ENCODE measurements at regions not wholly inside any gene's neighbourhood (a gene's known extent, or its start where the extent isn't known, plus 50 kb on each side); places are given as distances from the start of the nearest gene placed in this dataset.
"Not testable (repeated sequence)": the region's sequence is repeated elsewhere in the genome, so short reads cannot be mapped to it uniquely, and the experiment has no call there.

DNA sequence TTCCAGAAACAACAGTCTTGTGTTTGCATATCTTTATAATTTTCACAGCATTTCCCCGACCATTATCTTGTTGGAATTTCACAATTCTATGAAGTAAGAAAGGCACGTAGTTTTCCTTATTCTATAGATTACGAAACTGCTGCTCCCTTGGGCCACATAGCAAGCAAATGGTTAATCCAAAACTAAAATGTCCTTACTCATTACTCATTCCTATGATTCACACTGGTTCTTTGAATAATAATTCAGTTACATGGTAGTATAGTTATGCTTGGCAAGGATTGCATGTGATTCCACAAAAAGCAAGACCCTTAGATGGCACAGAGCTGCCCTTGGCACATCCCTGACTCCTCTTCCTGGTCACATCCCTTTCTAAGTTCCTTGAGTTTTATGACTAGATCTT lies 51.2 kb downstream of the OR13H1 start:
- DNase-seq (ENCODE audit: low spot score), result no peak

DNA sequence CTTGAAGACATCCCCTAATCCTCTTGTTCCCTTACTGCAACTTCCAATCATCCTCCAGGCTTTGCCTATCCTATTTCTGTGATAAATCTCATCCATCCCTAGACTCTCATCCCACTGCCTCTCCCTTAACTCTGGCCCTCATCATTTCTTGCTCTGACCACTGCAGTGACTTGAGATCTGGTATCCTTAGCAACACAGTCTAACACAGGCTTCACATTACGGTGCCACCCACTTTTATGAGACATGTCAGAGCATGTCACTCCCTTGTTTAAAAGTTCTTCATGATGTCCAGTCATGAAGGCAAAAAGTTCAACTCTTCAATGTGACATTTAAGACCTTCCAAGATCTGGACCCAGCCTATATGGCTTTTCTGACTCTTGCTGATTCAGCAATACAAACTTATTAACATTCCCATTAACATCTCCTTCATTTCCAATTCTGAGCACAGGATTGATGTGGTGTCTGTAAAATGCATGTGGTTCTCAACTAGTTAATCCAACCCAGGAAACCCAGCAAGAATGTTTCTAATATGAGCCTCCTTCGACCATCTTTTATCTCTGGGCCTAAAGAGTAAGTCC lies 64.0 kb downstream of the OR13H1 start:
- DNase-seq (ENCODE audit: low spot score), result no peak

DNA sequence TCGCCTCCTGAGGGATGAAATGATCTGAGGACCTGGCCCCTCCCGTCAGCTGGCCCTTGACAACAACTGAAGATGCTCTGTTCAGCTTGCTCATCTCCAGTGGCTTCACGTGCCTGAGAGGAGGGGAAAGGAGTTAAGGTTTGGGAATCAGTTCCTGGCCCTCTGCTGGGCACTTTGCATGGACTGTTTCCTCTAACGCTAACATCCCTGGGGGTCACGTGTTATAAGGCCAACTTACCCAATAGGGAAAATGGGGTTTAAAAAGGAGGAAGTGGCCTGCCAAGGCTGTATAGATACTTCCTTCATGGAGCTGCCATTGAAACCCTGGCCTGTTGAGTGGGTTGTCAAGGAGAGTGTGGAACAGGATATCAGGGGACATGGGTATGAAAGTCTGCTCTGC lies 65.6 kb downstream of the OR13H1 start:
- no peak for DNase-seq (ENCODE audit: low spot score)

DNA sequence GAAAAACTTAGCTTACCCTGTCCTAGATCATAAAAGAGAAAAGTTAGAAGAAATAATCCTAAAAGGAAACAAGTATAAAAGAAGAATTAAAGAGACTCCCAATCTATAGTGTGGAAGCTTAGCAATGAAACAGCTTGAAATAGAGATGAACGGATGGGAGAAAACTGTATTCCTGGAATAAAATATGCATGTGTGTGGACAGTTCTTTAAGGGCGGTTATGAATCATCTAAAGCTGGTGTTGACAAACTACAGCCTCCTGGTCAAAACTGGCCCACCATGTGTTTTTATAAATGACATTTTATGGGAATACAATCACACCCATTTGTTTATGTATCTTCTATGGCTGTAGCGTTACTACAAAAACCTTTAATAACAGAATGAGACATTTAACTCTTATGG lies 69.4 kb downstream of the OR13H1 start:
- no peak for DNase-seq (ENCODE audit: low spot score)

DNA sequence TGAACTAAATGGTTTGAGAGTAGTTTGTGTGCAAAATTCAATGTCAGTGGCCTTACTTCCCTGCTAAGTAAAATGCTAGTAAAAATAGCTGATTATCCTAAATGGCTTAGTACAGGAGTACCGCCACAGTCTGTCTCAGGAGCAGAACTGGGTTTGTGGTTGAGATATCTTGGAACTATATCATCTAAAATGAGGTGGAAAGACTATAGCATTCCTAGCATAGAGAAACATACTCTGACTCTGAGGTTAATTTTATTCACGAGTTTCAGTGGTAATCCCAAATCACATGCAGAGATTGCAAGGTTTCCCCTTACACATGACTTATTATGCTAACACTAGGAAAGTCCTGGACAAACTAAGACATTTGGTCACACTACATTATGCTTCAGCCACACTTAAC lies 70.4 kb downstream of the OR13H1 start:
- DNase-seq (ENCODE audit: low spot score), result no peak

DNA sequence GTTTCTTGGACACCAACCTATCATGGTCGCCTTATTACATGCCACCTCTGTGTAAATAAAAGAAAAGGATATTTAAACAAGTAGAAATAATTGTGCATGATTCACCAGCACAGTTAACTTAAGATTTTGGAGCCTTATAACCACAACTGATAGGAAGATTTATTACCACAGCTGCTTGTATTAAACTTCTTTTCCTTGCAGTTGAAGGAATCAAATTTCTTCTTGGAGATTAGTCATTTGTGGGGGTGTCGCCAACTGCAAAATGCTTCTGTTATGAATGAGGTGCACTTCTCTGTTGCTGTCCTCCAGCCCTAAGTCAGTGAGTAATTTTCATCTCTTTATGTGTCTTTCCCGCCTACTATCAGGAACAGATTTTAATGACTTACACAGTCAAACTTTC lies 73.3 kb downstream of the OR13H1 start:
- DNase-seq (ENCODE audit: low spot score), result no peak

DNA sequence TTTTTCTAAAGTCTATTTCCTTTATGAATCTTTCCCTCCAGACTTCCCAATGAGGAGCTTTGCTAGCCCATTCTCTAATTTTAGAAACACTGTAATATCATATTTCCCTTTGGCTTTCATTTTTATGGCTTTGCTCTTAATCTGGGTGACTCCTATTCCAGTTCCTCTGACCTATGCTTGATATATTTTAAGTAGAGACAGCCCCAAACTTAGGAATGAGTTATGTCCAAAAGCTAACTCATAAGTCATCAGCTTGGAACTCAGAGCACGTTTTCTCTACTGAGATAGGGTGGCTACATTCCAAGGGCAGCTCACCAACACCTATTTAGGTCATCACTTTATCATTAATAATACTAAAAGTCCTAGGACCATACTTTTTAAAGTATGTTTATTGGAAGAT lies 77.8 kb downstream of the OR13H1 start:
- no peak for DNase-seq (ENCODE audit: low spot score)

DNA sequence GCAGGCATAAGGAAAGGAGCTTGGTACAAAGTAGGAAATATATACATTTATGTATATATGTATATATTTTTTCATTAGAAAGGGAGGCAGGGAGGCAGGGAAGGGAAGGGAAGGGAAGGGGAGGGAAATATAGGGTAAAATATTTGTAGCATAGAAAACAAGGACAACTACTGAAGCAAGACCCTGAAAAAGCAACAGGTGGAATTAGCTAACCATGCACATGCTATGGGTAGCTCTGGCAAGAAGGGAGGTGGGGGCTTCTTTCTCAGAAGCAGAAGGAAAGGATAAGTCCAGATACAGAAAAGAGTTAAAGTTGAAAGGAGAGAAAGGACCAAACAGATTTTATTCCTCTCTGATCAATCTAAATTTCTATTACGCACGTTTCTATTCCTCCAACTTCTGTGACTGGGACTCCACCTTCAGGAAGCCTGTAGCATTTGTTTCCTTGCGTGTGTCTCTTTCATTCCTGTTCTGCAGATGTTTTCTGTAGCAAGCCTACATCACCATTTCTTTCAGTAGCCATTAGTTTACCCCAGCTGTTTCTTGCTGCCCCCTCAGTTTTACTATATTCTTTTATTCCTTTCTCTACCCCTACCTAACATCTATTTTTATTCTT lies 82.9 kb downstream of the OR13H1 start:
- no peak for DNase-seq (ENCODE audit: low spot score)

DNA sequence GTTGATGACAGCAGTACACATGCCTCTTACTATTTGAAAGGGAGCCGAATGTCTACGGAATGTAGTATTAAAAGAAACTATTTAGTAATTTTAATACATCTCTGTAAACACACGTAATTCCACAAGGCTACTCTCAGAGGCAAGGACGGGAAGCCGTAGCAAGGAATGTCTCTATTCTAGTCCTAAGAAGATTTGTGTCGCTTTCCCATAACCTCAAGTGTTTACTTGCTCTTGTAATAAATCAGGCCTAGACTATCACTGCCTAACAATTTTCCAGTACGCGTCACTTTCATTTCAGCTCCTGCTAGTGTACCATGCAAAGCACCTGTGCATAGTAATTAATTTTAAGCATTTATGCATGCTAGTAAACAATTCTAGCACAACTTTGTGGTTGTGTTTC lies 86.7 kb downstream of the OR13H1 start:
- DNase-seq (ENCODE audit: low spot score), result no peak

DNA sequence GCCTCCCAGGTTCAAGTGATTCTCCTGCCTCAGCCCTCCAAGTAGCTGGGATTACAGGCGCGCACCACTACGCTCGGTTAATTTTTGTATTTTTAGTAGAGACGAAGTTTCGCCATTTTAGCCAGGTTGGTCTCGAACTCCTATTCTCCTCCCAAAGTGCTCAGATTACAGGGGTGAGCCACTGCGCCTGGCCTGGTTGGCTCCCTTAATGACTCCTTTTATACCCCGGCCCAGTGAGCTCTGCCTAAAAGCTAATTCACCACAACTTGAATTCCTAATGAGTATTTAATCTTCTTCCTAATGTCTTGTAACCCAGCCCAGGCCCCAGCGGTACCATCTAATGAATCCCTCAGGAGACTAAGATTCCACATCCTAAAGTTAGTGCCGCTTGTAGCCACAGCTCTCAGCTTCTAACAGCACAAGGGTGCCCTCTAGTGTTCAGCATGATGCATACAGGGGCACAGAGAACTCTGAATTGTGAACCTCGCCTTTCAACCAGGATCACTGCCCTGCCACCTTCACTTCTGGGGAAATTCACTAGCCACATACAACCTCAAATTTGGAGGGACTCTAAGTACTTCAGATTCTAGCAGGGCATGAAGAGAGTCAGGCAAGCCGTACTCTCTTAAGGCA lies 89.5 kb downstream of the OR13H1 start:
- DNase-seq (ENCODE audit: low spot score), result peak; percentile 13

DNA sequence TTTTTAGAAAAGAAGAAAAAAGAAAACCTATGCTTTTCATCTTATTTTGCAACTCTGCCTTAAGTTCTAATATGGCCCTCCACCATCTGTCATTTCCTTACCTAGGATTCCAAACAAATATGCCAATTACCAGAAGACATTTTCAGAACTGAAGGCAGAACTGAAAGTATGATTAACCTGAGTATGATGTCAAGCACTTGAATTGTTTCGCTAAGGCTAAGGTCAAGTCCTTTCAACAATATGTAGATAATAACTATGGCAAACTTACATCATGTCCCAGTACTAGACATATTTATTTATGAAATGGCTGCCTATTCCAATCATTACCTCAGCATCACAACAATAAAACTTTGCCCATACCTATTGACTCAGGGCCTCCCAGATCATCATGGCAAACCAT lies 91.0 kb downstream of the OR13H1 start:
- no peak for DNase-seq (ENCODE audit: low spot score)

DNA sequence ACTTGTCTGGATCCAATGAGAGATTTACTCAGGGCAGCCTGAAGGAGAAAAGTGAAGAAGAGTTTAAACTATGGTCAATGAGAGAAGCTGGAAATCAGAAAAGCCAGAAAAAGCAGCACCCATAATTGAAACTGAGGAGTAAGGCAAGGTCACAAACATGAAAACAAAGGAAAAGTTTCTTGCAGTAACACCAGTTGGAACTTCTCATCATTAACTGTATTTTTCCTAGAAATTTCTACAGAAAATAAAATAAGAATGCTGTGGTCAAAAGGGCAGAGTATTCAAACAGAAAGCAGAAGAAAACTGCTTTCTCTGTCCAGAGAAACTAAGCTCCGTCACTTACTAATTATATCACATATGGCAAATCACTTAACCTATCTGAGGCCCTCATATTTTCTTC lies 102.2 kb downstream of the OR13H1 start:
- DNase-seq (ENCODE audit: low spot score), result no peak

DNA sequence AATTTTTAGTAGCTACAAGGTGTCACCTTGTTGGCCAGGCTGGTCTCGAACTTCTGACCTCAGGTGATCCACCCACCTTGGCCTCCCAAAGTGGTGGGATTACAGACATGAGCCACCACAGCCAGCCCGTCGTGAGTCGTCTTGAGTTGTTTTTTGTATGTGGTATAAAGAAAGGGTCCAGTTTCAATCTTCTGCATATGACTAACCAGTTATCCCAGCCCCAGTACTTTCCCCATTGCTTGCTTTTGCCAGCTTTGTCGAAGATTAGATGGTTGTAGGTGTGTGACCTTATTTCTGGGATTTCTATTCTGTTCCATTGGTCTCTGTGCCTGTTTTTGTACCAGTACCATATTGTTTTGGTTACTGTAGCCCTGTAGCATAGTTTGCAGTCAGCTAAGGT lies 105.9 kb downstream of the OR13H1 start:
- DNase-seq (ENCODE audit: low spot score), result no peak

DNA sequence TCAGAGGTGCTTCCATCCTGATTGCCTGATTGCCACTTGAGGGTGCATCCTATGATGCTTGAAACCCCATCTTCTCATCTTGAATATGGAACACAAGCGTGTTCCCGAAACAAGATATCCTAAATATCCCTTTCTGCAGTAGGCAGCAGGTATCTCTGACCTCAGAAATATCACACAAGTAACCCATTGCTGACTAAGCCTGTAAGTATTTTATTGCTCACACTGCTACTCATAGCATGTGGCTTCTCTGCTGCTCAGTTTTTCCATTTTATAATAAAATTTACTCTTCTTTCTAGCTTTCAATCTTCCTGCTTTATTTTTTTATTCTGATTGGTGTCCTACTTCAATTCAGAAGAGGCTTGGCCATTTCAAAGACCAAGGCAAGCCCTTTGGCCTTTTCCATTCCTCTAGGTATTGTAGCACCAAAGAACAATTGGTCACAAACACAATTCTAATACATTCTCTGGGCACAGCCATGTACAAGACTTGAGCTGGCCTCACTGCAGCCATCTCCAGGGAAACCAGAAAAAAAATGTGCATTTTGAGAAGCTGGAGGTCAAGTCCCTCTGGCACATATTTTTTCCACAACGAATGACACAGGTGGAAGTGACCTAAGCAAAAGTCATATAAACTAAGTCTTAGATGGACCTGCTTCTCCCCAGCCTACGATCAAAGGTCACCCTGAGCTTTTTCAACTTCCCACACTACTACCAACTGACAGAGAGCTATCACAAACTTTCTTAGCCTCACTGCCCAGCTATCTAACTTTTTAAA lies 107.0 kb downstream of the OR13H1 start:
- DNase-seq (ENCODE audit: low spot score), result no peak

DNA sequence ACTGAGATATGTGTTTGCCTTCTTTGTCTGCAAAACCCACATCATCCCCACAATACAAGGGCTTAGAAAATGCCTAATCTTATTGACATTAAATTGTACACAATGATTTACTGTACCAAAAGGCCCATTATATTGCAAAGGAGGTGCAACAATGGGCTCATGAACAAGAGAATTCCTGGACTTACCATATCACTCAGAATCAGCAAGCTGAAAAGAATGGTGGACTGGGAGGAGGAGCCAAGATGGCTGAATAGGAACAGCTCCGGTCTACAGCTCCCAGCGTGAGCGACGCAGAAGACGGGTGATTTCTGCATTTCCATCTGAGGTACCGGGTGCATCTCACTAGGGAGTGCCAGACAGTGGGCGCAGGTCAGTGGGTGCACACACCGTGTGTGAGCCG lies 119.9 kb downstream of the OR13H1 start:
- DNase-seq (ENCODE audit: low spot score), result not testable (repeated sequence)

DNA sequence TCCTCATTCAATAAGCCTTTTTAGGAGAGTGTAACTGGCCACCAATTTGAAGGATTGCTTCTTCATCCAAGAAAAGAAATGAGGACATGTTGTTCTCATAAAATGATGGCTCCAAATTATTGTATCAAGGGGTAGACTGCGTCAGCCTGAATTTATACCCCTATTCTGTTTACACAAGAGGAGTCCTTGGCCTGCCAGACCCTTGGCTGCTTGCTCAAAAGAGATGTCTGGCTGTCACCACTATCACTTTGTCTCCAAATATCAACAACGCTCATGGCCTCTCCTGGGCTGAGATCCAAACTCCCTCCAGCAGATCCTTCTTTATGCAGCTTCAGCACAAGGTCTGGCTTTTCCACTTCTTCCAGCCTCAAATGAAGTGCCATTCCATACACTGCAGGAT lies 127.9 kb downstream of the OR13H1 start:
- no peak for DNase-seq (ENCODE audit: low spot score)

DNA sequence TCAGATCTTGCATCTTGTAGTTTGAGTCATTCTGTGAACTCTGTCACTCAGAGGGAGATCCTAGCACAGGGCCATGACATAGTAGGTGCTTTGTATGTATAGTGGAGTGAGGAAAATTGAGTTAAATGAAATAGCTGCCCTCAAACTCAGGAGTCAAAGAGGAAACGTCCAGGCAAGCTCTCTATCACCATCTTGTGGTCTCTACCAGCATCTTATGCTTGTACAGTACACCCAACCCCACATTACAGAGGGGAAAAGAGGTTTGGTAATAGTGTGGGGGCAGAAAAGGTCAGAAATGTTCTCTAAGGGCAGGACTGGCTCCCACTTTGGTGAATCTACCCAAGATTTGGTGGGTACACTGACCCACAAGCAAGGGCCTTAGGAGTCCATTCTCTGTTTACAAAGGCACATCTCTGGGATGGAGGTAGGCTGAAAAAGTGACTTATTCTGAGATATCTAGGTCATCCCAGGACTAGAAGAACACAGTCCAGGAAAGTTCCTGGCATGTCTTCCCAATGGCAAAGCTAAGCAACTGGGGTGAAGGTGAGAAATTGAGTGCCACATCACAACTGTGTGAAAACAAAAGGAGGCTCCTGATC lies 131.8 kb downstream of the OR13H1 start:
- DNase-seq (ENCODE audit: low spot score), result peak; percentile 11

DNA sequence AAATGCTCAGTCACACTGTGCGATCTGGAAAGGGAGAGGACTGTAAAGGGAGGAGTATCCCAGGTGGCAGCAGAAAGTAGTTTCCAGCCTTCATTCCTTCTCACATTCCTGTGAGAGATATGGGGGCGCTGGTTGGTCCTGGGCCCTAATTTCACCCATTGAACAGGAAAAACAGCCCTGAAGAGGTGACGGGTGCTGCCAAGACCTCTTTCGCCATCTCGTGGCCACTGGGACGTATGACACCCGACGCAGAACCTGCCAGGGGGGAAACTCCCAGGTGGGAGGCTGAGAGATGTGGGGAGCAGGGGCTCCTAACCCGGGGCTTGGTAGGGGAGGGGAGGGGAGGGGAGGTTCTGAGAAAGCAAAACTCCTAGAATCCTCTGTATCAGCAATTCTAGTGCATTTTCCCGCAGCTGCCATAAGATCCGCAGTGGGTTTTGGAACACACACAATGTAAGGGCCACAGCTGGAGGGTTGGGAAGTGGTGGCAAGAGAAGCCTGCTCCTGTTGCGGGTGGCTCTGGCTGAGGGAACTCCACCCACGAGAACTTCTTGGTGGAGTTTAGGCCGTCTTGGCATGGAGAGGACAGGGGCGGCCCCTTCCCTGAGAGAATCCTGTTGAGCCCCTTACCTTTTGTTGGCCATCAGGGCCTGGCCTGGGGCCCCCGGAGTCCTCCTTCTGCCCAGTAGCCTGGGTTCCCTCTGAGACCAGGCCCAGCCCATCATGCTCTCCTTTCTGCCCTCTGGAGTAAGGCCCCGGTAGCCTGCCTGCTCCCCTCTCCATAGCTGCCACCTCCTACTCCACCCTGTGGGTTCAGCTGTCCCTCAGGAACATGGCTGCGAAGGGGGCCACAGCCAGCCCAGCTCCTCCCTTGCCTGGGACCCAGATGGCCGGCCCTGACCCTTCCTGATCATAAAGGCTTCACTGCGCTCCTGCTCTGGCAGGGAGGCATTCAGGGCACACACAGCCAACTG lies 134.1 kb downstream of the OR13H1 start:
- DNase-seq (ENCODE audit: low spot score), result peak; percentile 48

DNA sequence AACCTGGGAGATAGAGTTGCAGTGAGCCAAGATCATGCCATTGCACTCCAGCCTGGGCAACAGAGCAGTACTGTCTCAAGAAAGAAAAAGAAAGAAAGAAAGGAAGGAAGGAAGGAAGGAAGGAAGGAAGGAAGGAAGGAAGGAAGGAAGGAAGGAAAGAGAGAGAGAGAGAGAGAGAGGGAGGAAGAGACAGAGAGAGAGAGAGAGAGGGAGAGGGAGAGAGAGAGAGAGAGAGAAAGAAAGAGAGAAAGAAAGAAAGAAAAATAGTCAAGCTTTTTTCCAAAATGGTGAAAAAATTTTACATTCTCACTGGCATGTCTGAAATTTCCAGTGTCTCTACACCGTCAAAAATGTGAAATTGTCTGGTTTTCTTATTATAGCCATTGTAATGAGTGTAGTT lies 138.9 kb downstream of the OR13H1 start:
- not testable (repeated sequence) for DNase-seq (ENCODE audit: low spot score)

DNA sequence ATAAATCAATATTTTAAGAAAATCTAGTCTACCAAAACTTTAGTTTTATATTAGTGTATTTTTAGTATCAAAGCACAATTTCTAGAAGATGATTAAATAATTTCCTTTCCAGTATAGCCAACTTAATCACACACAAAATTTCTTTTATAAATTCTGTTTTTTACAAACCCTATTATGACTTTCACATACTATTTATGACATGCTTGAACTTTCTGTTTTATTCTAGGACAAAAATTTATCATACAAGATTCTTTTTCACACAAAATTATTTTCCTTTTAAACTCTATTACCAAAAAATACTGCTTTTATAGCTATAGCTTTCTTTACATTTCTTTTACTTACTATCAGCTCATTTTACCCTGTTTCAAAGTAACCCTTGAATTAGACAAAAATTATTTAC lies 149.5 kb downstream of the OR13H1 start:
- DNase-seq (ENCODE audit: low spot score), result no peak

DNA sequence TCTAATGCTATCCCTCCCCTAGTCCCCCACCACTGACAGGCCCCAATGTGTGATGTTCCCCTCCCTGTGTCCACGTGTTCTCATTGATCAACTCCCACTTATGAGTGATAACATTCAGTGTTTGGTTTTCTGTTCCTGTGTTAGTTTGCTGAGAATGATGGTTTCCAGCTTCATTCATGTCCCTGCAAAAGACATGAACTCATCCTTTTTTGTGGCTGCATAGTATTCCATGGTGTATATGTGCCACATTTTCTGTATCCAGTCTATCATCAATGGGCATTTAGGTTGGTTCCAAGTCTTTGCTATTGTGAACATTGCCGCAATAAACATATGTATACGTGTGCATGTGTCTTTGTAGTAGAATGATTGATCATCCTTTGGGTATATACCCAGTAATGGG lies 153.1 kb downstream of the OR13H1 start:
- not testable (repeated sequence) for DNase-seq (ENCODE audit: low spot score)

DNA sequence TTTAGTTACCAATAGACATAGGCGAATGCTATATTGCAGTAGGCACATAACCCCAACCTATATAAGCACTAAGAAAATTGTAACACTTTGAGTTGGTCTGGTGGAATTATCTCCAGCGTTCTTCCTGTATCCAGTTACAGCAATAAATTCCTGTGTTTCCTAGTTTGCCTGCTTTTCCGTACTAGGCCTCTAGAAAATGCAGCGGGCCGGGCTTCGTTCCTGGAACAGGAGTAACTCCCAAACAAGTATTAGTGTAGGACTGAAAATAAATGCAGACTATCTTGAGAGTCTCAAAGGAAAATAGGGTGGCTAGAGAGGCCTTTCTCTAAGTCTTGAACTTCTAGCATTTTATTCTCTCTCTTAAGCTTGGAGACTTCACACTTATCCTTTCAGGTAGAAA lies 159.8 kb downstream of the OR13H1 start:
- no peak for DNase-seq (ENCODE audit: low spot score)

Measured in hepatic stellate cell (primary cell).